Superior temporal gyrus (tissue), 1 donor: ENCODE measurements at regions not wholly inside any gene's neighbourhood (a gene's known extent, or its start where the extent isn't known, plus 50 kb on each side); places are given as distances from the start of the nearest gene placed in this dataset.

Source experiments
- DNase-seq: peaks from one replicate; pipeline ENCODE4 v3.0.0-alpha.2; 2016; ENCODE audit errors: extremely low spot score

DNA sequence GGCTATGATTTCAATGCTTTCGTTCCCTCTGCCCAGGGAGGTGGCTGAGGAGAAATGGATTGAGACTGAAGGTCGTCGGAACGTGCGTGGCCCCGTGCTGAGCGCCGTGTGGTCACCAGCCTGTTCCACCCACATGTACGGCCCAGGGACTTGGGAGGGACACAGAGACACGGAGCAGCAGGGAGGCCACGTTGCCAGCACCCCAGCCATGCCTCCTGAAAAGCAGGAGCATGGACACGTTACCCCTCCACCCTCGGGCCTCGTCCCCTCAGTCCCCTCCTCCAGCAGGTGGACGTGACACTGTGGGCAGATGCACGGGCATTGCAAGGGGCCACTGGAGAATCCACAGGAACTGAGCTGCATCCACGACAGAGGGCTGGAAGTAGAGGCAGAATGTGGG is 133.1 kb upstream of the CST7 start:
- DNase-seq = no peak

DNA sequence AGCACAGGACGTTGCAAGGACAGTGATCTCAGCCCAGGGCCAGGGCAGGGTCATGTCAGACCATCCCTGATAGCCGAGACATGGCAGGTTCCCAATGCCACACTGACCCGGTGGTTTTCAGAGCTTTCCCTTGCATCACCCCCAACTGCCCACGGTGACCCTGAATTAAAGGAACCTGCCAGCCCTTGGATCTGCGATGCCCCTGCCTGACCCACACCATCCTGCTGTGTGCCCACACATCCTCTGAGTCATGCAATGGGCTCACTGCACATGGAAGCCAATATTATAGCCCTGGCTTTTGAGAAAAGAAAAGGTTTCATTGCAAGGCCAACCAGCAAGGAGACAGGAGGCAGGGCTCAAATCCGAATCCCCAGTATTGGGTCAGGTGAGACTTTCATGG is 132.6 kb upstream of the CST7 start:
- DNase-seq = no peak

DNA sequence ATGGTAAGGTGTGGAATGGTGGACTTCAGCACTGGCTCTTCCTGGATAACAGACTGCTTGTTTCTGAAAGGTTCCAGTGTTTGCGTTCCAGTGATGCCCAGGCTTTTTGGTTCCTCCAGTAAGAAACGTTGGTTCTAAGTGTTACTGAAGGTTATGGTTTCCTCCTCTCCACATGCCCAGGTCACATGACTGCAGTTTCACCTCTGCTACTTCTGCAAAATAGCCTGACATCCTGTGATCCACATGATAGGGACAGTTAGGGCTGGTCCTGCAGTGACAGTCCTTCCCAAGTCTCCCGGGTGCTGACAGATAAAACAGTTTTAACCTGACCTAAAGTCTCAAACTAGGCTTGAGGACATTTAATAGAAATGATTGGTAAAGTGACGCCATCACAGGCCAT is 132.2 kb upstream of the CST7 start:
- DNase-seq = no peak

DNA sequence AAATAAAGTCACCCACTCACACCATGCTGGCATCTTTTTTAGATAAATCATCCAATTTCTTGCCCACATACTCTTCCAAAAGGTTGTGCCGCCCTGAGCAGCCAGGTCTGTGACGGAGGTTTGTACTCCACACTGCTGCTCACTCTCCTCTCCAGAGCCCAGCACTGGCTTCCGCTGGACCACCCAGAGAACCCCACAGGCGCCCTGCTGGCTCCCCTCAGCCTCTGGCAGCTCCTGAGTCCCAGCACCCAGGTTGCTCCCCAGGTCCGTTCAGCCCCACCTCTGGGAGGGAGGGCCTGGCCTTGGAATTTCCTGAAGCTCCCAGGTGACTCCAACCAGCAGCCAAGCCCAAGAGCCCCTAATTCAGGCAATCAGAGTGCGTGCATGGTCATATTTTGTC is 131.7 kb upstream of the CST7 start:
- DNase-seq = no peak

DNA sequence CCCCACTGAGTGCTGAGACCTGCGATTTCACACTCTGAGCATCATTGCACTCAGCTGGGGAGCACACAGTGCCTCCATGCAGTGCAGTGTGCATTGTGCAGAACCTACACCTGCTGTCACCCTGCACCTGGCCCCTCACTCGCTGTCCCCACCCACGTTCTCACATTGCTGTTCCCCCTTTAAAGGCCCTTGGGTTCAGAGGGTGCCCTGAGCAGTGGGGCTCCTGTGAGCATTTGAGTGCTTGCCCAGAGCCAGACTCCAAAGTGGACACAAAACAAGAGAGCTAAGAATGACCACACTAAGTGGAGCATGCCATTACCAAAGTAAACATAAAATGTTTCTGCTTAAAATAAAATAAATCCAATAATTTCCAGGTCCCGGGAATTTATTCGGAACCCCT is 131.0 kb upstream of the CST7 start:
- DNase-seq = no peak

DNA sequence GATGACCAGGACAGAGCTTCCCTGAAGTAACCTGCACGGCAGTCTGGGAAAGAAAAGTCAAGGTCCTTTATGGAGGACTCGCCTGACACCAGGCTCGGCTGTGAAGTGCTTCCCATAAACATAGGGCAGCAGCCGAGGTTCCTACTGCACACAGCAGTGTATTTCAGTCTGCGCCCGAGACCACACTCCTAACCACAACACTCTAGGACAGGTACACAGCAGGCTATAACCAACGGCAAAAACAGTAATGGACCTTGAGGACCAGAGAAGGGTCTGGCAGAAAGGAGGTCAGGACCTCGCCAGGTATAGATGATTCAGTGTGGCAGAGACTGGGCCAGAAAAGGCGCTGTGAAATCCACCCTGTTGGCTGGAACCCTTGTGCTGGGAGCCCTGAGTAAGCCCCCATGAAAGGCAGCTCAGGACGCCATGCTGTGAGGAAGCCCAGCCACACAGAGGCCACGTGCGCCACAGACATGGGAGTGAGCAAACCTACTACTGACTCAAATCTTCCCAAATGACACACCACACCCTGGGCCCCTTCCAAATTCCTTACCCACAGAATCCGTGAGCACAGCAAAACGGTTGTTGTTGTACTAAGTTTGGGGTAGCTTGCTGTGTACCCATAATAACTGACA is 129.6 kb upstream of the CST7 start:
- no peak for DNase-seq

DNA sequence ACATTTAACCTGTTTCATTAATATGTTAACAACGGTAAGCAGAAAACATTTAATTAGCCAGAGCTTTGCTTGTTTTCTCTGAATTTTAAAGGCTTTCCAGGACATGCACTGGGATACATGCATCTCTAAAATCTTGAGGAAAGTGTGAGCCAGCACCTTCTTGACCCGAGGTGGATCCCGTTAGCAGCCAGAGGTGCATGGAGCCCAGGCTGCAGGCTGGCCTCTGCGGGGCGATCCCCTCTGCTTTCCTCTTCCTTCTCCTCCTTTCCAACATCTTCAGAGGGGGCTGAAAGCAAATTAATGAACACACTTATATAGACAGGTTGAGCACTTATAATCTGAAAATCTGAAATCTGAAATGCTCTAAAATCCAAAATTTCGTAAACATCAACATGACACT is 128.7 kb upstream of the CST7 start:
- no peak for DNase-seq

DNA sequence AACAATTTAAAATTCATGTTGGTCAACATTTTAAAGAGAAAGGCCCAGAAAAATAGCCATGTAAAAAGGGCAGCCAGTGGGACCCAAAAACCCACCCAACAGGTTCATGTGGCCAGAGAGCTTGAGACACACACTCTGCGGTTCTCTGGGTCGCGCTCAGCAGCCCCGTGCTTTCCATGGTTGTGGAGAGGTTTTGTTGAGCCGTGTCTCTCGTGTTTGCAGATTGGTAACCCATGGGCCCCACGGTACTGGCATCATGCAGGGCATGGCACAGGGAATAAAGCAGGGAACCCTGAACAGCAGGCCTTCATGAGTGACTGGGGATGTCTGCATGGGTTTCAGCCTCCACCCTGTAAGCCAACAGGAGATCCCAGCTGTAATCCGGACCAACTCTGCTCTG is 127.7 kb upstream of the CST7 start:
- DNase-seq = no peak

DNA sequence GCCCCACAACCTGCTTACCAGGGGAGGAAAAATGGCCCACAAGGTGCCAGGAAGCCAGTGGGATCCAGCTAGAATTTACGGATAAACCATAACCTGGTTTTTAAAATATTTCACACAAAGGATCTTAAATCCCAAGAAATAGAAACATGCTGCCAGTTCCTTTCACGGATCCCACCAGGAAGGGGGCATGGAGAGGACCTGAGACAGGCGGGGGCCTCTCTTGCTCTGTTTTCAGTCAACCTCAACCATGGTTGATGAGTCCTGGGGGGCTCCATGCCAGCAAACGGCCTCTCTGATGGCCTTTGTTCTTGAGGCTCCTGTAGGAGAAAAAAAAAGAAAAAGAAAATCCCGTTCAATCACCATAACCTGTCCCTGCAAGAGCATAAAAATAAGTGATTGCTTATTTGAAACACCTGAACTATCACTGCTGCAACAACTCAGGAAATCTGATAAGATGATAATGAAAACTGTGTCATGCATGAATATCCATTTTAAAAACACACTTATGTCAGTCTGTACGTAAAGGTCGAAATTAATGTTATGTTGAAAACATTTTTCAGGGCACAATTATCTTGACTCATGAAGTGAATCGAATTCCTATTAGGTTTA is 125.8 kb upstream of the CST7 start:
- DNase-seq = no peak

DNA sequence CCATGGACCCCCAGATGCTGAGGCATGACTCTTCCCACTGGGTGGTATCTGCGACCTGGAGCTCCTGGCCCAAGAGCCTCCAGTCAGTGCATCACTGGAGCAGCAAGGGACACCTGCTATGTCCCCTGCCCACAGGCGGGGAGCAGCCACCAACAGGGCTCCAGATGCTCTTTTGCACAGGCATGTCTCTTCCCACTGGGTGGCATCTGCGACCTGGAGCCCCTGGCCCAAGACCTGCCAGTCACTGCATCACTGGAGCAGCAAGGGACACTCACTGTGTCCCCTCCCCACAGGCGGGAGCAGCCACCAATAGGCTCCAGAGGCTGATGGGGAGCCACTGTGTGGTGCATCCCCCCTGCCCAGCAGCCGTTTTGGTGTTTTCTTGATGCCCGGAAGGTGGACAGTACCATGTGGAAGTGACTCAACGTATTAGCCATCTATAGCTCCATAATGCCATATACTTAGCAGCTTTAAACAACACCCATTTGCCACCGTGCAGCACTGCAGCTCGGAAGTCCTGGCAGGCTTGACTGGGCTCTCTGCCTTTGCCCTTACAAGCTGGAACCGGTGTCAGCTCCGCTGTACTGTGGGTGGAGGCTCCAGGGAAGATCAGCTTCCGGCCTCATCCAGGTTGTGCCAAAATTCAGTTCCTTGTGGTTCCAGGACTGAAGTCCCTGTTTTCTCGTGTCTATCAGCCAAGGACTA is 124.9 kb upstream of the CST7 start:
- DNase-seq = no peak

DNA sequence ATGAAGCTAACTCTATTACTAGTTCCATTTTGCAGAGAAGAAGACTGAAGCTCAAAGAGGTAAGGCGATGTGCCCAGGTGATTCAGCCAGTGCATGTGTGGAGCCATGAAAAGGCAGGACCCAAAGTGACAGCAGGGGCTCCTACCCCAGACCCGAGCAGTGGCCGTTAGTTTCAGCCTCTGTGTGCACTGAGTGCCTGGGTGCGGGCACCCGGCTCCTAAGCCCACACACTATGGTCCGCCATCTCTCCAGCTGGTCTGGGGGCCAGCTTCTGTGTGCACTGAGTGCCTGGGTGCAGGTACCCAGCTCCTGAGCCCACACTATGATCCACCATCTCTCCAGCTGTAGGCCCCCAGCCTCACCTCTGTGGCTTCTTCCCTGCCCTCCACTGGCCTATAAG is 123.5 kb upstream of the CST7 start:
- DNase-seq = no peak

DNA sequence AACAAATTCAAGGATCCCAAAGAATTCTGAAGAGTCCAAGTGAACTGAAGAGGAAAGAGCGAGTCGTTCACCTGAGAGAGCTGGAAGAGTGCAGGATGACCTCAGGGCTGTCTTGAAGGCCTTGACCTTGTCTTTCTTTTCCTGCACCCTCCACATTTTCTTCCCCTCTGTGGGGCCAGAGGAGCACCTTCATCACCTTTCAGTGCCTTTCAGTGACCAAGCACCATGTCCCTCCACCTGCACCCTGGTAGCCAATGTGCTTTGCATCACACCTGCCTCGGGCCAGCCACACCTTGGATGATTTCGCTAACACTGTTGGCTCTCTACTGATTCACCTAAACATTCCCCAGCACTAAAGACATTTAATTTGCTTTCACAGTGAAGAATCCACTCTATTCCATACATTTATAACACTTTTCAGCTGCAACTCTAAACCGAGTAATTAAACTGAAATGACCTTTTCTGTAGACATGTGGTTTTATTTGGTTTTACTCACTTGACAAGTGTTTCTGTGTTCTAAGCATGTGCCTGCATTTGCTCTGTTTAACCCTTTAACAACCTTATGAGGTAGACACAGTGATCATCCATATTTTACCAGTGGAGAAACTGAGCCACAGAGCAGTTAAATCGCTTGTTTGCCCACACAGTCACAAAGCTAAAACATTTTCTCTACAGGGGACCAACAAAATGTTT is 121.3 kb upstream of the CST7 start:
- no peak for DNase-seq

DNA sequence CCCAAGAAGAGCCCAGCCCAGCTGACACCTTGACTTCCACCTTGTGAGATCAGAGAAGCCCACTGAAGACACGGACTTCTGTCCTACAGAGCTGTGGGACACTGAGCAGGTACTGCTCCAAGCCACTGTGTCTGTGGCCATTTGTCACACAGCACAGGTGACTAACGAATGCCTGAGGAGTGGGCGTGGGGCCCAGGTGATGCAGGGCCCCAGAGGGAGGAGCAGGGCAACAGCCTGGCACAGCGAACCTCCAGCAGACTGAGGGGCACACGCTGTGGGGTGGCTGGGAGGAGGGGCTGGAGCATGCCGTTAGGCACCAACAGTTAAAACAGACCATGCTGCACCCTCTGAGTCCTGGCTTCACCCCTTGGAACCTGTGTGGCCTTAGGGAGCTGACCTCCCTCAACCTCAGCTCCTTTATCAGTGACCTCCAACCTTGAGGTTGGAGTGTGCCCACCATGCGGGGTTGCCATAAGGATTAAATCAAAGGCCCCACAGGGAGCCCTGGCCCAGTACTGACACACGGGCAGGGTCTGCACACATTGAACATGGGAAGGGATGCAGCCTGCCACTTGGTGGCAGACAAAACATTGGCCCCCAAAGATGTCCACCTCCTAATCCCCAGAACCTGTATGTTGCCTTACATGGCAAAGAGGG is 119.9 kb upstream of the CST7 start:
- DNase-seq = no peak

DNA sequence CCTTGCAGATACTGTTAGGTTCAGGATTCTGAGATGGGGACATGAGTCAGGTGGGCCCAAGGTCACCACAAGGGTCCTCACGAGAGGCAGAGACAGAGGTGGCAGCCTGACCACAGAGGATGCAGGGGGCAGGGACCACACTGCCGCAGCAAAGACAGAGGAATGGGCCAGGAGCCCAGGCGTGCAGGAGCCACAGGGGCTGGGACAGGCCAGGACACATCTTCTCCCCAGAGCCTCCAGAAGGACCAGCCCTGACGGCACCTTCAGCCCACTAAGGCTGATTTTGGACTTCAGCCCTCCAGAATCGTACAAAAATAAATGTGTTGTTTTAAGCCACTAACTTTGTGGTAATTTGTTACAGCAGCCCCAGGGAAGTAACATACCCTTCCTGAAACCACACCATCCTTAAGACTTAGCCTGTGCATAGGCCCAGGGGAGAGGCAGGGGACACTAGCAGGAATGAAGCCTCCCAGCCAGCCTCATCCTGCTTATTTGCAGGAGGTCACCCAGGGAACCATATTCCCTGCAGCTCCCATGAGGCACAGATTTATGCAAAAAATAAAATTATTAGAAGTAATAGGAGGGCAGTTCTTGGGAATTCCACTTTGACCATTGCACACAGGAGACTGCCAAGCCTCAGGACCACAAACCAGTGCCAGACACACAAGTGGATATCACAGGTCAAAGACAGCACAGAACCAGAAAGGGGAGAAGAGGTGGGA is 119.3 kb upstream of the CST7 start:
- no peak for DNase-seq

DNA sequence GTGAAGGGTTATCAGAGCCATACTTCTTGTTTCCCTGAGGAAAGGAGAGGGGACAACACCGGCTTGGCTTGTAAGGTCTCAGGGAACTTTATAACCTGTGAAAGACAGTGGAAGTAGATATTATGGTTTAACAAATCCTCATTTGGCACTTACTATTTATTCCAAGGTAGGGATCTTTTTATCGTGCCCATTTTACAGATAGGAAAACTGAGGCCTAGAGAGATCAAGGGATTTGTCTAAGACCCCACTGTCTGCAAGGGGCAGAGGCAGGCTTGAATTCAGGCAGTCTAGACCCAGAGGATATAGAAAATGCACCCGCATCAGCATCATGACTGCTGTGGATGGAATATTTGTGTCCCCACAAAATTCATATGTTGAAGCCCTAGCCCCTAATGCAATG is 118.4 kb upstream of the CST7 start:
- DNase-seq = no peak

DNA sequence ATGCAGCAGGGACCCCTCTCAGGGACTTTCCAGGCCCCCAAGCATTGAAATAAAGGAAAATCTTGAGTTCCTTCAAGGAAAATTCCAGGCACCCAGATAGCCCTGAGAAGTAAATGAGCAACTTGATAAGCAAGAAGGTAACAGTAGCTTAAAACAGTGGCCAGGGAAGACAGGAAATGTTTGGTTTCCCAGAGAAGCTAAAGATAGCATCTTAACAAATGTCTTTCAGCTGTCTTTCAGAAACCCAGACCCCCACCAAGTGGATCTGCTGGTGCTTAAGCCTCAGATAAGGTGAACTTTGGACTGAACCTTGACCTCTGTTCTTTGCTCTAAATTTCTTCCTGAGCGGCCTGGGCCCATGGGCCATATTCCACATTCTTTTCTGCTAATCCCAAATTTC is 117.8 kb upstream of the CST7 start:
- no peak for DNase-seq

DNA sequence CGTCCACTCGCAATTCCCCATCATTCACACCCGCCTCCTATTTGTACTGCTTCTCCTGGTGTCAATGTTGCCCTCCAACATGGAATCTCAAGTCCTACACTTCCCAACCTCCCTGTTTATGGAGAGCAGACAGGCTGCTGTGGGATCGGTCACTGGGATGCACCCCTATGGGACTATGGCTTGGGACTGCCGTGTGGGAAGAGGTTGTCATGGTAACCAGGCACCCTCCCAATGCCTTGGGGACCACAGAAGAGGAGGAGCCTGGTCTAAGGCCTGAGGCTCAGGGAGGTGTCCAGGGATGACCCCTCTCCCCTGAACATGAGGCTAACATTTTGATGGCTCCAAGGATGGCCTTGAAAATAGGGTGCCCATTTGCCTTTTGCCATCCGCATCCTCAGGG is 116.6 kb upstream of the CST7 start:
- DNase-seq = no peak

DNA sequence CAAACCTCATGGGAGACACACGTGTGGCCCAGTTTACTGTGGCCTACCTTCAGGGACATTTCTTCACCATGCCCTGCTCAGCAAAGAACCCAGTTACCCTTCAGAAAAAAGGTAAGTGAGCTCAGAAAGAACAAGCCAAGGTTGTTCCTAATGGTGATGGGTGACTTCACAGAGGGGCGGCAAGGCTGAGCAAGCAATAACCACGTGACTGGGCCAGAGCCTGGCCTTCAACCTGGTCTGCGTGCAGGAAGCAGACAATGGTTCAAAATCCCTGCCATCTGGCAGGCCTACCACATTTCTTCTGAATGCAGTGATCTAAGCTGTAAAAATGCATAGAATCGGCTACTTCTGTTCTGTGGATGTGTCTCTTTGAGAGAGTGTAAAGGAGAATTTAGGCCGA is 115.5 kb upstream of the CST7 start:
- DNase-seq = no peak

DNA sequence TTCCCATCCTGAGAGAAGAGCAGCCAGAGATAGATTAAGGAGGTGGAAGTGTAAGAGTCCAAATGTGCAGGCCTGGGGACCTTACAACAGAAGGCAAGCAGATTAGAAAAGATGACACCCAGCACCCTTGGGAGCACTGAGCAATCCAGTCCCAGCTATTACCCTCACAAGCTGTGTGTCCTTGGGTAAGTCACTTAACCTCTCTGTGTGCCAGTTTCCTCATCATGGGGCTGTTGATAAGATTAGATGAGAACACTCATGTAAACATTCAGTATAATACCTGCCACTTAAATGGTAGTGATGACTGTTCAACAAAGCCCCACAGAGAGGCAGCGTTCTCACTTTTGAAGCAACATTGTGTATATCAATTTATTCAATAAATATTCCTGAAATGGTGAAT is 114.8 kb upstream of the CST7 start:
- no peak for DNase-seq

DNA sequence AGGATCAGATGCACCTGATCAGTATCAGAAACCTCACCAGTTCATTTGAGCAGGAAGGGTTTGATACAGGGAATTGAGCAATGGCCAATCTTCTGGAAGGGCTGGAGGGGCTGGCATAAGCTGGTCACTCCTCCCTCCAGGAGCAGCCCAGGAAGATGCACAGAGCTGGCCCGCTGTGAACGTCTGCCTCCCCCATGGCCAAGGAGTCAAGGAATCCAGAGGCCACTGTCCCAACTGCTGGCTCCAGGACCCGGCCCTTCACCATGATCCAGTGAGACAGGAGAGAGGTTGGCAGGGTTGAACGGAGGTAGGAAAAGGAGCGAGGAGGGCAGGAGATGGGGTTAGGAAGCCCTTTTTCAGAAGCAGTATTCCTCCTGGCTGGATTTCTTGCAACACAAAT is 113.9 kb upstream of the CST7 start:
- DNase-seq = no peak

DNA sequence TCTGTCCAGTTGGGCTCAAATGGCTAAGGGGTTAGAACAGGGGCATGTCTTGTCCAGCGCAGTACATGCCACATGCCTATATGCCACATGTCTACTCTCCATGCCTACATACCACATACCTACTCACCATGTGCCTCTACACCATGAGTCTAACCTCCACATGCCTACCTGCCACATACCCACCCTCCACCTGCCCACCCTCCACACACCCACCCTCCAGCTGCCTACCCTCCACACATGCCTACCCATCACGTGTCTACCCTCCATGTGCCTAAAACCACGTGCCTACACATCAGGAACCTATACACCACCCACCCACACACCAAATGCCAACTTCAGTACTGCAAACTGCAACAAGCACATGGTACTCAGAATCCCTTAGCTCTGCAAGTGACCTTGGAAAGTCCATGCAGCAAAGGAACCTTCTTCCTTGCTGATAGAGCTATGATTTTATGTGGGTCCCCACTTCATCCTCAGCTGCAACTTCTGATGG is 113.0 kb upstream of the CST7 start:
- no peak for DNase-seq
